Activated T-helper 9 cell treated with anti-CD3 and anti-CD28 coated beads, Interleukin-2, amount 50 U/mL, for 16 hours (primary cell): ENCODE measurements at regions not wholly inside any gene's neighbourhood (a gene's known extent, or its start where the extent isn't known, plus 50 kb on each side); places are given as distances from the start of the nearest gene placed in this dataset.
A peak's percentile ranks its signal among the peaks of the same experiment; 100 is the strongest.

Source experiments
- DNase-seq: peaks from one replicate; pipeline ENCODE4 v3.0.0-alpha.2; 2020; ENCODE audit warnings: low read depth

GRCh38 chr11:11173316-11174025 lies 179.6 kb downstream of the CSNK2A3 start:
- no peak for DNase-seq

GRCh38 chr11:11171854-11172253 lies 181.2 kb downstream of the CSNK2A3 start:
- no peak for DNase-seq

- DNase-seq, result no peak
These were observed 181.8 kb downstream of the CSNK2A3 start for GRCh38 chr11:11171285-11171684.

DNA sequence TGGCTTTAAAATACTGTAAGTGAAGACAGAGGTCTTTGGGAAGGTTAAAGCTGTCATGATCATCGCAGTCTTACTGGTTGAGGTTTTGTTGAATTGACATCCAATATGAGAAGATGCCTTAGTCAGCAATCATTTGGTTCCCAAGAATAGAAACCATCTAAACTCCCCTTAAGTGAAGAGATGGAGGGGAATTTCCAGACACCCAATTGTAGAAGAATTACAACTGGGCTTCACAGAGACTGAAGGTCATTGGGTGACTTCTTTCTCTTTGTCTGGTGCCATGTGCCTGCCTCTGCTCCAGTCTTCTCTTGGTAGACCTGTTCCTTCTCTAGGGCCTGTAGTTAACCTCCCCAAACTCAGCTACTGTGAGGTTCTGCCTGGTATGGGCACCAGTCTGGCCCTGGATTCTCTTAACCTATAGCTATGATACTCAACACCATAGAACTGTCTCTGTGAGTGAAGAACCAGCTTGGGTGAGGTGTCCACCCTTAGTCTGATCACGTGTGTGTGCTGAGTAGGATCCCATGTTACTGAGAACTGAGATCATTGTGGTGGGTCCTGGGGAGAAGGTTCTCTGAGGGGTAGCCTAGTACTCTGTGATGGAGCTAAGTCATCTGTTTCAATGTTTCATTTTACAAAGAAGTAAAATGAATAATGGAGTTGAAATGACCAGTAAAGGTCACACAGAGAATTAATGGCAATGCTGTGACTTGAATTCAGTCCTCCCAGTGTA lies 182.5 kb downstream of the CSNK2A3 start:
- DNase-seq, result no peak

DNA sequence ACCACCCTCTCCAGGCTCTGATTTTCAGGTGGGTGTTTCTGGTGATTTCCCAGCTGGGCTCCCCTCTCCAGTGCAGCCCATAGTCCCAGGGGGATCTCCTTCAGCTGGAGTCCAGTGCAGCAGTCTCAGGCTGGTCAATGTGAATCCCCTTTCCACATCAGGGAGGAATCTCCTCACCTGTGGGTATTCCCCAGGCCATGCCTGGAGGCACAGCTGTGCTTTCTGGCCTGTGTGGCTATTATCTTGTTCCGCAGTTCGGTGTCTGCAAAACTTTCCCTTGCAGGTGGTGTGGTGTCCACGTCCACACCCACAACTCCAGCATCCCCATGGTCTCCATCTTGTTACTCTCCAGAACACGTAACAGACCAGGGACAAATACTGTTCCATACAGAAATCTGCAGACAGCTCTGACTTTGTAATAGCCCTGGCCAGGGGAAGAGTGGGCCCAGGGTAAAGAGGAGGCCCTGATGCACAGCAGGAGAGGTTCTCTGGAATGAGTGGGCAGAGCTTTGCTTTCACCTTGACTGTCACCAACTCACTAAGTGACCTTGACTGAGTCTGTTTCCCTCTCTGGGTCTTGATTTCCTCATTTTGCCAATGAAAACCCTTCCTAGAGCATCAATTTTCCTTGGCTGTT lies 183.2 kb downstream of the CSNK2A3 start:
- no peak for DNase-seq

- no peak for DNase-seq
These were observed 185.2 kb downstream of the CSNK2A3 start for GRCh38 chr11:11167806-11168205.

- DNase-seq, result no peak
These were observed 188.7 kb downstream of the CSNK2A3 start for GRCh38 chr11:11164334-11164690.

- DNase-seq, result no peak
These were observed 189.2 kb downstream of the CSNK2A3 start for GRCh38 chr11:11163669-11164333.

- no peak for DNase-seq
These were observed 189.8 kb downstream of the CSNK2A3 start for GRCh38 chr11:11163236-11163635.

DNA sequence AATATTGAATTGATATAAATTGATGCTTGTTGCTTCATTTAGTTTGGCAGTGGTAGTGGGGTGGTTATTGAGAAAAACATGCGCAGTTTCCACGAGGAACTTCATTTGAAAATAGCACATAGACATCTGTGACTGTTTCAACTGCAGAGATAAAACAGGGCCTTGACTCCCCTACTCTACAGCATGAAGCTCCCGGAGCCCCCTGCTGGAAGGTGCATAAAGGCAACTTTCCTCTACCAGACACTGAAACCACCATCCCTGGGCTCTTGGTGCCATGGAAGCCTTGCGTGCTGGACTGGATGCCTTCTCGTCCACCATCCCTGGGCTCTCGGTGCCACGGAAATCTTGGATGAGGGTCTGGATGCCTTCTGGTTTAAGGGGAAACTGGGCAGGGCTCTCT lies 195.9 kb downstream of the CSNK2A3 start:
- no peak for DNase-seq

GRCh38 chr11:11155962-11156815 lies 196.9 kb downstream of the CSNK2A3 start:
- peak; percentile 35 for DNase-seq

DNA sequence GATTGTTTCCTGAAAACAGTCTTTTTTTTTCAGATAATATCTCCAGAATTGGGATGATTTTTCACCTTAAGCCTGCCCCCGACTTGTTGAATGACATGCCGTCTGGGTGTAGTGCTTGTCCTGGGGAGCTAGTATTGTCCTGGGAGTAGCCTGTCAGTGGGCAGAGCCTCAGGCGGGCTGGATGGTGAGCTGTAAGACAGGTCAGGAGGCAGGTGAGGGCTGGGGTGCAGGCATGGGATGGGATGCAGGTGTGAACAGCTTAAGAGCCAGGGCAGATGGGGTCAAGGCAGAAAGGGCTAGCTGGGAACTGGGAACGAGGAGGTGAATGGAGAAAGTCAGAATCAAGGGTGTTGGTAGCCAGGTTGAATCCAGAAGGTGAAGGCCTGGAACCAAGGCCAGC lies 200.2 kb downstream of the CSNK2A3 start:
- no peak for DNase-seq

DNA sequence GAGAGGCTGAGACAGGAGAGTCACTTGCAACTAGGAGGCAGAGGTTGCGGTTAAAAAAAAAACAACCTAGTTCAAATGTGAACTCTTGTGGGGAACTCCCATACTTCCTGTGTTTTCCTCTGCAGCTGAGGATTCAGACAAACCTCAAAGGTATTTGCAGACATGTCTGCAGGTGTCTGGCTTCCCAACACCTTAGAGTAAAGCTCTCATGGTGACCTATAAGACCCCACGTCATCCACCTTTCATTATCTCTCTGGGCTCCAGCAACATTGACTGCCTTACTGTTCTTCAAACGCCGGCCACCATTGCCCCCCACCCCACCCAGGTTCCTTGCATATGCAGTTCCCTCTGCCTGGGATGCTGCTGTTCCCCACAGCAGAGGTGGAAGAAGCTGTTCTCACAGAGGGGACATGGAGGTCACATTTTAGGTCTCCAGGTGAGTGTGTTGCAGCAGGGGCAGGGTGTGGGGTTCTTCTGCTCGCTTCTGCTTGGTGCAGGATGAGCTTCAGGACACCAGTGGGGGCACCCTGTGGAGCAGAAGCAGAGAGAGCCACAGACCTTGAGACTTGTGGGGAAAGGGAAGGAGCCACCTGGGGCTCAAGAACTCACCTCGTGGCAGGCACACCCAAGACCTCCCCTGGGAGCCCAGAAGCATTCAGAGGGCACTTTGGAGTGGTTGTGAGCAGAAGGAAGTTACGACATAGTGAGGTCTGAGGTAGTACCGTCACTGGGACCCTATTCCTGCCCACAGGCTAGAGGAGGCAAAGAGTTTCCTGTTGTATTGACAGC lies 203.2 kb downstream of the CSNK2A3 start:
- DNase-seq, result no peak

DNA sequence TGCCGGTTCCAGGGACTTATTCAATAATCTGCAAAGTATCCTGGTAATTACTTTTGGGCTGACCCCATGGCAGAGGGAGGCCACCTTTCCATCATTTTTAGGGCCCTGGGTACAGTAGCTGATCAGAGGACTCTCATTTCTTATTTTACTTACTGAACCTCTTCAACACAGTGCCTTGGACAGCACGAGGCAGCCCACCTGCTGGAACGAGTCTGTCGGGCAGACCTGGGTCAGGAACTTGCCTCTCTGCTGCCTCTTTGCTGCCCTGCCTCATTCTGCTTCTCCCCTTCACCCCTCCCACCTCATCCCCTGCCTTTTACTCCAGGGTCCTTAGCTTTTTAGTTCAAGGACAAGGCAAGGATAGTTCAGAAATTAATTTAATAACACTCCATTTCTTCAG lies 204.5 kb downstream of the CSNK2A3 start:
- DNase-seq, result no peak

- DNase-seq, result no peak
These were observed 204.9 kb downstream of the CSNK2A3 start for GRCh38 chr11:11148104-11148509.

DNA sequence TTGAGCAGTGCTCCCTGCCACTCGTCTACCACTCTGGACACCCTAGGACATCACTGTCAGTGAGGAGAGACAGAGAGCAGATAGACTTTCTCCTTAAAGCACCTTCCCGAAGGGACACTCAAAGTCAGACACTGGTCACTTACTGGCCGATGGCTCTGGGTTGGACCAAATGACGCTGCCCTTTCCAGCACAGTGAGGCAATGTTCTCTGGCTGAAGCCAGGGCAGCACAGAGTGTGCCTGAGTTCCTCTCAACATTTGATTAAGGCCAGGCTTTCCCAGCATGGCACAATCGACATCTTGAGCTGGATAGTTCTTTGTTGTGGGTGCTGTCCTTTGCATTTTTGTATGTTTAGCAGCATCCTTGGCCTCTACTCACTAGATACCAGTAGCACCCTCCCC lies 206.2 kb downstream of the CSNK2A3 start:
- DNase-seq, result no peak

DNA sequence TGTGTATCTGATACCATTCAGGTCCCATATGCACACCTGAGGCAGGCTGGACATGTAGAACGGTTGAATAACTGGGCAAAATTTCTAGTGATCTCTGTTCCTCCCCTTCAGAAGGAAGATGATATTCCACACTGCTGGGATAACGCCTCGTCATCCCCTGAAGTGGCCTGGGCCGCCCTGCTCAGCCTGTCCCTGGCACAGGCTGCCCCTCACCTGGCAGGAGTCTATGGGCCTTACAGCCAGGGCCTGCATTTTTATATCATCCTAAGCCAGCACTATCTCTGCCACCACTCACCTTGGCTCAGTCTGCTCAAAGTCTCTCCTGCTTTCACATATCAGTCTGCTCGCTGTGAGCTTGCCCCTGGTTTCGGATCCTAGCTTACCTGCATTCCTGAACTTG lies 209.2 kb downstream of the CSNK2A3 start:
- no peak for DNase-seq

DNA sequence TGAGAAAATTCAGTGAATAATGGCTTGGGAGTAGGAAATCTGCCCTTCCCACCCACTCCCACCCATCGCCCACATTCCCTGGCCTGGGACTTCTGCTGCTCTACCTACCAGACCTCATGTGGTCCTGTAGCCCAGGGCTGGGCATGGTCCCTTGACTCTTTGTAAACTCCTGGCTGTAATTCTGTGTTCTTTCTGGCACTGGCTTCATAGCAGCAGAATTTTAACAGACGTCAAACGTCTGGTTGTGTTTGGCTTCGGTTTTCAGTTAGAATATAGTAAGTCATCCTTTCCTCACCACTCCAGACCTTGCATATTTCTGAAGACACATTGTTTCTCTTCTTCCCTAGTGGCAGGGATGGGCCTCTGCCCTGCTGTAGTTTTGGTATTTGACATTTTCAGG lies 210.6 kb downstream of the CSNK2A3 start:
- DNase-seq, result no peak

GRCh38 chr11:11141065-11141464 lies 212.0 kb downstream of the CSNK2A3 start:
- no peak for DNase-seq

DNA sequence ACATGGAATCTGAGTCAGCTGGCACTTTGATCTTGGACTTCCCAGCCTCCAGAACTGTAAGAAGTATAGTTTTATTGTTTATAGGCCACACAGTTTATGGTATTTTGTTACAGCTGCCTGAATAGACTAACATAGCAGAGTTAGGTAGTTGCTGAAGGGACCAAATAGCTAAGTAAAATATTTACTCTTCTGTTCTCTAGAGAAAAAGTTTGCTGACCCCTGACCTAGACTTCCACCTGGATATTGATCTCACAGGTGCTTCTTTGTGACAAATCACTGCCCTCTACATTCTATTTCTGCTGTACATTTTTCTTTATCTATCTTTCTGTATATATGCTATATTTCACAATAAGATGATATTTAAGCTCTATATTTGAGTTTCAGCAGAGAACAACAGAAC lies 212.5 kb downstream of the CSNK2A3 start:
- DNase-seq, result no peak

GRCh38 chr11:11137339-11137738 lies 215.7 kb downstream of the CSNK2A3 start:
- DNase-seq, result no peak
